Muscle of back (tissue), 3 donors: ENCODE measurements at regions not wholly inside any gene's neighbourhood (a gene's known extent, or its start where the extent isn't known, plus 50 kb on each side); places are given as distances from the start of the nearest gene placed in this dataset.
A peak's percentile ranks its signal among the peaks of the same experiment; 100 is the strongest.

Experiments
- DNase-seq, 3 donors: peaks; one replicate each; pipeline versions ENCODE4 v3.0.0 to v3.0.0-alpha.2; 2013

DNA sequence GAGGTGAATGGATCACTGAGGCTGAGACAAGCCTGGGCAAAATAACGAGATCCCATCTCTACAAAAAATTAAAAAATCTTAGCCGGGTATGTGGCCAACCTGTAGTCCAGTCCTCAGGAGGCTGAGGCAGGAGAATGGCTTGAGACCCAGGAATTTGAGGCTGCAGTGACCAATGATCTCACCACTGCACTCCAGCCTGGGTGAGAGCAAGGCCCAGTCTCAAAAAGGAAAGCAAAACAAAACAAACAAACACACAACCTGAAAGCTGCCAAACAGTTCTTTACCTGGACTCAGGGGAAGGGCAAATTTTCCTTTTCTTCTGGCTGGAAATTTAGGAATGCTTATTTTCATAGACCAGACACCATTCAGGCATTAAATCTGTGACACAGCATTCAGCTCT is 163.1 kb upstream of the FAT1 start:
- no peak for DNase-seq

DNA sequence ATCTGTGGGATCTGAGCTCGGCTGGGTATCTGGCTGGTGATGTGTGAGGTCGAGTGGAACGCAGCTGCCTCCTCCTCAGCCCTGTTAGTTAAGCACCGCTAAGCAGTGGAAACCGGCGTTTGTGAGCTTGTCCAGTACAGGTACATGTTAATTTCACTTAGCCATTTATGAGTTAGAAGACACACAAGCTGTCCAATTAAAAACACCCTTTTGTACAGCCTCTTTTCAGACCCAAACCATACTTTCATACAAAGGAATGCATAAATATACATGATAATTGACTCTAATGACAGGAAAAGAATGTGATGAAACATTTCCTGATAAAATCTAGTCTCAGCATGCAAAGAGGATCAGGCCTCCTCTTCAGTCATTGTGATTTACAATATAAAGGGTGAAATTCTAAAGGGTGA is 163.6 kb upstream of the FAT1 start:
- DNase-seq: no peak

DNA sequence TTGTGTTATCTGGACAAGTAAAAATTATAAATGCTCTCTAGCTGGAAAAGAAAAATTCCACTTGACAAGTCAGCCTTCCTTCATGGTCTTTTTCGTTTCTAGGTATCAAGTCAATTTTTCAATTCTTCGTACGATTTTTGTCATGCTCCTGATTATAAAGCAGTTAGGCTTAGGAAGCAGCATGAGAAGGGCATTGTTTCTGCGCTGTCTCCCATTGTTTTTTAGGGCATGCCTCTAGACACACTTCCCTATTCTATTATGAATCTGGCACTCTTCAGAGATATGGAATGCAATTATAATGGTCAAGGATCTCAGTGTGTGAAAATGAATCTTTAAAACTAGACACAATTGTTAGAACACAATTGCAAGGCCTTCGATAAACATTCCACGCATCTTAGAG is 164.1 kb upstream of the FAT1 start:
- DNase-seq: no peak

DNA sequence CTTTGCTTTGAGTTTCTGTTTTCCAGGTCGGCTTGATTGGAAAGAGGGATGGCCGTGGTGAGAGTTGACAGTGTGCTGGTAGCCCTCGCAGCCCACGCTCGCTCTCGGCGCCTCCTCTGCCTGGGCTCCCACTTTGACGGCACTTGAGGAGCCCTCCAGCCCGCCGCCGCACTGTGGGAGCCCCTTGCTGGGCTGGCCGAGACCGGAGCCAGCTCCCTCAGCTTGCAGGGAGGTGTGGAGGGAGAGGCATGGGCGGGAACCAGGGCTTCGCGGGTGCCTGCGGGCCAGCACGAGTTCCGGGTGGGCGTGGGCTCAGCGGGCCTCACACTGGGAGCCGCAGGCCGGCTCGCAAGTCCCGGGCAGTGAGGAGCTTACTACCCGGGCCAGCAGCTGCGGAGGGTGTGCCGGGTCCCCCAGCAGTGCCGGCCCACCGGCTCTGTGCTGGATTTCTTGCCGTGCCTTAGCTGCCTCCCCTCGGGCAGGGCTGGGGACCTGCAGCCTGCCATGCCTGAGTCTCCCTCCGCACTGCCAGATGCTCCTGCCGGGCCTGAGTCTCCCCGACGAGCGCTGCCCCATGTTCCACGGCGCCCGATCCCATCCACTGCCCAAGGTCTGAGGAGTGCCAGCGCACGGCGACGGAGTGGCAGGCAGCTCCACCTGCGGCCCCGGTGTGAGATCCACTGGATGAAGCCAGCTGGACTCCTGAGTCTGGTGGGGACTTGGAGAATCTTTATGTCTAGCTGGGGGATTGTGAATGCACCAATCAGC is 166.4 kb upstream of the FAT1 start:
- no peak for DNase-seq

DNA sequence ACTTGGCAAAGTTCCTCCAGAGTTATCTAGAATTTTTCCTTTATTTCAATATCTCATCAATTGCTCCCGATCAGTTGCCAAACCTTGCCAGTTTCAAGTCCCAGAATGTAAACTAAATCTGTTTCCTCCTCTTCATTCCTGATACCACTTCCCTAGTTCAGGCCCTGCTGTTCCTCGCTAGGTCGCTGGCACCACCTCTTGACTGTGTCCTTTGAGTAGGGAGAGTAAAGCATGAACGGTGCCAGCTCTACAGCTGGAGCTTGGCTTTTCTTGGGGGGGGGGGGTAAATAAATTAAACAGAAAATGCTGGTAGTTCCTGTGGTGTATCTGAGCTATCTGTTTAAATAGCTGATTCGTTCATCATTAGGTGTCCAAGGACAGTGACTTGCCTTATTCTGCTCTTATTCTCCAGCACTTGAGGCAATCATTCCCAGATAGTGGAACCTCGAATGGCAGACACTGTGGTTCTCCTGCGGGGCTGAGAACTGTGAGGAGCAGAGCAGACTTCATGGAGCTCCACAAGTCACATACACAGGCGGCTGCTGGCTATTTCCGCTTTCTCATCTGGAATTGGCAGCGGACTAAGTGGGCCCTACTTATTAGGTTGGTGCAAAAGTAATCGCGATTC is 168.3 kb upstream of the FAT1 start:
- DNase-seq: no peak

DNA sequence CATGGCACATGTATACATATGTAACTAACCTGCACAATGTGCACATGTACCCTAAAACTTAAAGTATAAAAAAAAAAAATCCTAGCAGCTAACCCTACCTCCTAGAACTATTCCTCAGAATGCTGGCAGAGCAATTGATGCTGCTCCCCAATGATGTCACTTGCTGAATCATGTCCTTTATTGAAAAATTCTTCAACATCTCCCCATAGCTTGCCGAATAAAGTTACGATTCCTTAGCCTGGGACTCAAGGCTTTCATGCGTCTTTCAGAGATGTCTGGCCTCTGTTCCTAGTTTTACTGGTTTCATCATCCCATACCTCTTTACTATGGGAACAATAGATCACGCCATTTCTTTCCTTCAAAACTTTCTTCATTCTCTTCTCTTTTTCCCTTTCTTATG is 174.7 kb upstream of the FAT1 start:
- no peak for DNase-seq

DNA sequence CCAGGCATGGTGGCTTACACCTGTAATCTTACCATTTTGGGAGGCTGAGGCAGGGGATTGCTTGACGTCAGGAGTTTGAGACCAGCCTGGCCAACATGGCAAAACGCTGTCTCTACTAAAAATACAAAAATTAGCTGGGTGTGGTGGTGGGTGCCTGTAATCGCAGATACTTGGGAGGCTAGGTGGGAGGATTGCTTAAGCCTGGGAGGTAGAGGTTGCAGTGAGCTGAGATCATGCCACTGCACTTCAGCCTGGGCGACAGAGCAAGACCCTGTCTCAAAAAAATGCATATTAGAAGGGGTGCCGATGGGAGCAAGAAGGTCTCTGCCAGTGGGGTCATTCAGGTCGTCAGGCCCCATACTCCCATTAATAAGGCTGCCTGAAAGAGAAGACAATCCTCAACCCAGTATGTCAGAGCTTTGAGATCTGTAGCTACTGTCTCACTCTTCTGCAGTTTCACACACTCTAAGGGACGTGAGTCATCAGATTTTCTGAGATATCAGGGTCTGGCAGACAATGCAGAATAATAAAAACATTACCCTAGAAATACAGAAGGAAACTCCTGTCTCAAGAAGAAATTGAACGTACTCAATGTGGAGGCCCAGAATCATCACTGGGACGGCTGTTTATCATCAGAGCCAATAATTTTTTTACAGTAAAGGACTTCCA is 176.7 kb upstream of the FAT1 start:
- peak in 1 of 3 donors; percentile 54 for DNase-seq

DNA sequence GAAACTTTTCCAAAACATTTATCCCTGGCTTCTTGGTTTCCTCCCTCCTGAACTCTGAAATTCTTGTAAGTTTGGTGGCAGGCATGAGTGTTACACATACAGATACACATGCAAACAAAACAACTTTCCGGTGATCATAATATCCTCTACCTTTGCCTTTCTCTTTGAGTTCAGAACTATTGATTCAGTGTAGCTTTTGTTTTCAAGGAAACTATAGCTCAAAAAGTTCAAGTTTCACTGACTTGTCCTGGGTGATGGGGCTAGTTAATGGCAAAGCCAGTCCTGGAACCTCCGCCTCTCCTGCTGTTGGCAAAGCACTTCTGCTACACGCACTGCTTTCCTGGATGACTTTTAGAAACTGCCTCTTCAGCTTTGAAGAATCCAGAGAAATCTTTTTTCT is 177.3 kb upstream of the FAT1 start:
- DNase-seq: no peak

DNA sequence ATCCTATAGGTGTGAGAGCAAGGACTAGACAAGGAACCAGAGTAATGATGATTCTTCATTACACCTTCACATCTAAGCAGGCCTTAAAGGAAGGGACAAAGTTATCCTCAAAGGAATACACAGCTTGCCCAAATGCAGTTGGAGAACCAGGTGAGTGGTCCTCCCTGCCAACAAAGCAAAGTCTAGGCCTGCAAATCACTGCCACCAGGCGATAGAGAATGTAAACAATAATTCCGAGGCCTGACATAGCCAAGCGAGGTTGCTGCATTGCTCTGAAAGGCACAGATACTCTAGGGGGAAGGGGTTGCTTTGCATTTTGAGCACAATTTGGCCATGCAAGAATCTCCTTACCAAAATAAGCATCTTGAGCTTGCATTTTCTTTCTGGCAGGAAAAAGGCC is 178.2 kb upstream of the FAT1 start:
- DNase-seq: no peak

DNA sequence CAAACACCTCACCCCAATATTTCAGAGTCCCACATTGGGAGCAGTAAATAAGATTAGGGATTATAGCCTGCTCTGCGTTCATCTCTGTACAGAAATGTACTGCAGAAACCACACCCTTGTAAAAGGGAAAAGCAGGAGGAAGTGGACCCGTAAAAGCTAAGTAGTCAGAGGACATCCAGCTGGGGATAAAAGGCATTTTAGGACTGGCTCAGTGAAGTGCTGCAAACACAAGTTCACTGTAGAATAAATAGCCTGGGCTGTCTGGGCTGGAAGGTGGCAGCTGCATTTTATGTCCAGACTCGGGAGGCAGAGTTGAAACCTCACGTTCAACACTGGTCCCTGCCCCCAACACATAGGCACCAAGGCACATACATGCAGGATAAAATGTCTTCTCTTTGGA is 178.7 kb upstream of the FAT1 start:
- DNase-seq: no peak

DNA sequence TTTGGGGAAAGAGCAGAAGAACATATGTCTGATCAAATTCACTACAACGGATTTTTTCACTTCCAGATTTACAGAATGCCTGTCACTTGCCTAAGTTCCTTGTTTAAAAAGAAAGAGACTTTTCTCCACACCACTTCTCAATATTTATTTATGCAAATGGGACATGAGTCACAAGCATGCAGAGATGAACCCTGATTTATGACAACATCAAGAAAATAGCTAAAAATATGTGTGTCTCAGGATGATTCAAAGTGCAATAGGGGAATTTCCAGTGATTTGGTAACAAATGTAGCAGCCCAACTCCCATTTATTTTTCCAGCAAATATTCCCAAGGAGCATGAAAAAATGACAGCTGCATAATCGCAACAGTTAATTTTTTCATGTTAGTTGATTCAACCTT is 180.4 kb upstream of the FAT1 start:
- DNase-seq: peak in 2 of 3 donors; percentile 48 to 68

DNA sequence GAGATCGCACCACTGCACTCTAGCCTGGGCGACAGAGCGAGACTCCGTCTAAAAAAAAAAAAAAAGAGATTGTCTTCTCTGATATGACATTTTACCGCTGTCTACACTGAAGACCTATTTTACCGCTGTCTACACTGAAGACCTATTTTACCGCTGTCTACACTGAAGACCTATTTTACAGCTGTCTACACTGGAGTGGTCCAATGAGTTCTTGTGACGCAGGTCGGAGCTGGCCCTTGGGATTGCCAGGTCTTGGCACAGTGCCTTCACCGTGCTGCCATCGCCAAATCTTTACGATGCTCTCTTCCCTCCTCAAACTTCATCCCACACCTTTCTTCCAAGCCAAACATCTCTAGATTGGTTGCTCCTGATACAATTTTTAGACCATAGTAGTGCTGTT is 183.1 kb upstream of the FAT1 start:
- DNase-seq: no peak

DNA sequence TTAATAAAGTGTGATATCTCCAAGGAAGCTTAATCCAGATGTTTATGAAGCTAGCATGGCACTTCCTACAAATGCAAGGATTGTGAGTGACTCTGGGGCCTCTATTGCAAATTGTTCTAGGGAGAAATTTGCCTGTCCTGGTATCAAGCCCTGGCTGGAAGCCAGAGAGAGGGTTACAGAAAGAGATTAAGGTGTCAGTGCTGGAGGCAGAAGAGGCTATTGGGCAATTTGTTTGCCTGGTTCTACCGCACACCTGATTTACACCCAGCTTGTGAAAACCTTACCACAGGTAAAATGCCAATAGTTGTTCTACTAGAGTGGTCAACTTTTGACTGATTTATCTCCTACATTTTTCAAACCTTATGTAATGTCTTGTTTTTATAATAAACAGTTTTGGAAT is 186.7 kb upstream of the FAT1 start:
- DNase-seq: no peak

DNA sequence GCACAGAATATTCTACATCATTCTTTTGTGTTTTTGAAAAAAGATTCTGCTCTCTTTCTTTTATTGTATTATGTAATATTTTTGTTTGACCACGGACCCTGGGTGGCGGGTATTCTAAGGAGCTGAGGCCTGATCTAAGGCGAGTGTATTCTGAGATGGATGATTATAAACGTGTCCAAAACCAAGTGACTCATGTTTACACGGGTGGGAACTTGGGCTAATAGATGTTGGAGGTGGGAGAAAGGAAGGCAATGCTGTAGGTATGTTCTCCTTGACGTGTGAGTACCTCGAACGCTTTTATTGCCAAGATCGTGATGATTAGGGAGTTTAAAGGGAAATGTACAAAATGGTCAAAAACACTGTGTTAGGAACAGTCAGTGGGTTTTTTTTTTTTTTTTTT is 188.9 kb upstream of the FAT1 start:
- no peak for DNase-seq

DNA sequence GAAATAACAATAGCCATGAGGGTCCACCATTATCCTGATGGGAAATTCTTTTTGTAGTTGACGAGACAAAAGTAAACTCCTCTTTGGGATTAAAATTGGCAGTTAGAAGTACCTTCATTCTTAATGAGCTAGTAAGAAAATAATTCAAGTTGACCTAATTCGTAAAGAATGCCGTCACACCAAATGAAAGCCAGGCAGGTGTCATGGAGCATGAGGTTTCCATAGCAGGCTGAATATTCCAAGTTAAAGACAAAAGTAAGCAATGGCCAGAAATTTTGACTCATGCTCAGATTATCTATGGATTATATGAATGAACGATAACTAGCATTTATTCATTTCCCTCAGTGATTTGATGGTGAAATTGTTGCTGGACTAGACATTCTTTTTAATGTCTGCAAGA is 192.2 kb upstream of the FAT1 start:
- no peak for DNase-seq

DNA sequence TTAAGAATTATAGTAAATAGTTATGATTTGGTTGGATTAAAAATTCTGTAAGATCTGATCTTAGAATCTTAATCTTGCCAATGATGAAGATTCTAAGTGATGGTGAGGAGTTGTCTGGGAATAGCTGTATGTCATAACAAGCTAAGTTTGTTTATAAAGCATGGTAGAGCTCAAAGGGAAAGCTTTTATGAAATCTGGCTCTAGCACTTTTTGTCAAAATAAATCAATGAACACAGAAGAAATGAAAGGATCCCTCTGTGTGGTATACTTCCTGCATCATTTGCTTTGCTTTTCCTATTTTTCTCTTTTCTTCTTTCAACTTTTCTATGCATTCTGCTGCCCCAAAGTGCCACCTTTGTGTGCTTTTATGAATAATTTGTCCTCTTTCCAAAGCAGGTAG is 193.5 kb upstream of the FAT1 start:
- no peak for DNase-seq

DNA sequence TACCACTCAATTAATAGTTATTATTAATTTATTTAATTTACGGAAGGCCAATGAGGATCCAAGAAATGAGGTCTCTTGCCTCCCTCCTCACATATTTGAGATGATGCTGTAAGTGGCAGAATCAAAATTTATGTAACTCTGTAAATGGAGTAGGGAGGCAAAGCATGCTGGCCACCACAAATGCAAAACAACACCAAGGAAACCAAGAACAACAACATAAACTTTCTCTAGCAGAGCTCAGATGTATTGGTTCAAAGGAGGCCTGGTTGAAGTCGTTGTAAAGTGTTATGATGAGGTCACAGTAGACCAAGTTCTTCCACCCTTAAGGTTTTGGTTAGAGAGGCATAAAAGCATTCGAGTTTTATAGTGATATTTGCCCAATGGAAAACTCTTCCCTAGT is 194.8 kb upstream of the FAT1 start:
- DNase-seq: no peak

DNA sequence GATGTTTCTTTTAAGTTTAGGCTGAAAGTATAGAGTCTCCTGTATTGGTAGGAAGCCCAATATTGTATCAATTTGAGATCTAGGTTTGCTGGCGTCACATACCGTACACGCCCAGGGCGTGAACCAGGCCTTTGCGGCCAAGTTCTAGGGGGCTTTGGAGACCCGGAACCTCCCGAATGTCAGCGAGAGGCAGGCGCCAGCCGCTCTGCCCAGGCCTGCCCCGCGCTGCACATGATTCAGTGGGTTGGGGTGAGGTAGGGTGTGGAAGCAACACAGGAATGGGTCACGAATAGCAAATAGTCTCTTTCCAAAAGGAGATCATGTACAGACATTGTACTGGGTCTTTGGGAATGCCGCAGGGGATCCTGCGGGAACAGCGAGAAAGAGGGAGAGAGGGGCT is 195.7 kb upstream of the FAT1 start:
- DNase-seq: no peak

DNA sequence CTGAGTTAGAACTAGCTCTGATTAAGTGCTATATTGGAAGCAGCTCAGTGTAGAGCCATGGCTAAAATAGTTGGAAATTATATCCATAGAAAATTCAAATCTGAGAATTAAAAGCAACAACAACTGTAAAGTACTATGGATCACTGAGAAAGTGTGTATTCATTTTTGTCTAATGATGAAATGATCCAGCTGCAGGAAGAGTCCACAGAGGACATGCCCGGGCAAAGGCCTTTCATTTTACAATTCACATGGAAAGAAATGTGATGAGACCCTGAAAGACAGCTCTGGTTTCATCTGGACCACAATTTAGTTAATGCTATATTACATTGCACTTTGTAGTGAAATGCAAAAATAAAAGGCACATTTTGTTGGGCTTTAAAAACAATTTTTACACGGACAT is 196.8 kb upstream of the FAT1 start:
- DNase-seq: peak in 1 of 3 donors; percentile 36

DNA sequence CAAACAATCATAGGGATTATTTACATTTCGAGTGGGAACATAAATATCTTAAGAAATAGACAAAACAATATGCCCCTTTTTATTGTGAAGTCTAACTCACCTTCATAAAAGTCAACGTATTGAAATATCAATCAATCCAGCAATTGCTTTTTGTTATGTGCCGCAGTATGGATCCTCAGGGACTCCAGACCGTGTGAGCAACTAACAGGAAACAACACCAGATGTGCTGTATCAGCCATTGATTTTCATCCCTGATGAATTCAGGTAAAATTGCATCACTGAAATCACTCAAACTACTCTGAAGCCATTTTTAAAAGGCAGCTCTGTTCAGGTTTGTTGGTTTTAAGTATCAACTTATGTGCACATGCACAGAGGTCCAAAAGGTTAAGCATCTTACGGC is 197.3 kb upstream of the FAT1 start:
- DNase-seq: no peak

DNA sequence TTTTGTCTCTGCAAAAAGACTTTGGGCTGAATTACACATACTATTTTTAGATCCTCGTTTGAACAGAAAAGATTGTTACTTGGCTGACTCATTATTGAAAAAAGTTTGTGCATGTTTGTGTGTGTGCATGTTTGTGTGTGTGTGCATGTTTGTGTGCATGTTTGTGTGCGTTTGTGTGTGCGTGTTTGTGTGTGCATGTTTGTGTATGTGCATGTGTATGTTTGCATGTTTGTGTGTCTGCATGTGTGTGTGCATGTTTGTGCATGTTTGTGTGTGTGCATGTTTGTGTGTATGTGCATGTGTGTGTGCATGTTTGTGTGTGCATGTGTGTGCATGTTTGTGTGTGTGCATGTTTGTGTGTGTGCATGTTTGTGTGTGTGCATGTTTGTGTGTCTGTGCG is 201.1 kb upstream of the FAT1 start:
- DNase-seq: no peak

DNA sequence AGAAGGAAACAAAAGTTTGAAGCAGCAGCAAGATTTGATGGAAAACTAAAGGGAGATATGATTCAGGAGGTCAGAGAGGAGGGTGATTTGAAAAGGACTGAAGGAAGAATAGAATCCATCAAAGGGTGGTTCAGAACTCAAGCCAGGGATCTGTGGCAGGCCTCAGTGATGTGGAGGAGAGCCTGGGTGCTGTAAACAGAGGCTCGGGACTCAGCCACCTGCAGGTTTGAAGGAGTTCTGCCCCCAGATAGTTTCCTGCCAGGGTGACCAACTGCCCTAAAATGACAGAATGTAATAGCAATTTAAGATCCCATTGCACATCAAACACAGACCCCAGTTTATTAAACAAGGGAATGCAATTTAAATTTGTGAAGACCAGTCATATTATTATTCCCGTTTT is 204.0 kb upstream of the FAT1 start:
- DNase-seq: no peak

DNA sequence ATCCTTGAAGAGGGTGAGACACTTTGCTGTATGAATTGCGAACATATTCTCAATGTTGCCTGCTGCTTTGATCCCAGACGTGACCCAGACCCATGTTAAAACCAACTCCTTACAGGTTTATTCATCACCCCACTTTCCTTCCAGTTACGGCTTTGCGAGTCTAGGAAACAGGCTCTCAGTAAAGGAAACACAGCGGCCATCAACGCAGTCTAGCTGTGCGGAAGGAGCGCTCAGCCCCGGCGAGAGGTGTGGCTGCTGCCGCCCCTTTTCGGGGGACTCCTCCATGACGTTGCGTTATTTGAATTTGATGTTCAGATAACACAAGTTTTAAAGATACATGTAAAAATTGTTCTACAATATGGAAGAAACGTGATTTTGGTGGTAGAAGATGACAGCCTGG is 206.4 kb upstream of the FAT1 start:
- no peak for DNase-seq

DNA sequence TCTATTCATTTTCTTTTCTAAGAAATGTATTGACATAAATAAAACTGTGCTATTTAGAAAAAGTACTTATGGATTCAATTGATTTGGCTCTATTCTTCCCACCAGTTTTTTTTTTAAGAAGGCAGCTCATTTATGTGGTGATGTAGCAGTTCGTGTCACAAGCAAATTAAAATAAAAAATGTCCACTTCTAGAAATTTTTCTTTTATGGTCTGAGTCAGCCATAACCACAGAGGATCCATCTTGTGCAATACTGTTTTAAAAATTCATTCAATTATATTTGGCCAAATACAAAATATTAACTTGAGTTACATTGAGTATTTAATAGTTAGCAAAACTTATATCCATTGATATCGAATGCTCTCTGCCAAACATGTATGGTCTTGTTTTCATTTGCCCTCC is 207.9 kb upstream of the FAT1 start:
- DNase-seq: no peak
